Adrenal gland (tissue), 9 donors: ENCODE measurements at regions not wholly inside any gene's neighbourhood (a gene's known extent, or its start where the extent isn't known, plus 50 kb on each side); places are given as distances from the start of the nearest gene placed in this dataset.

Experiments used
- DNase-seq, 7 donors: peaks; one replicate each; pipeline ENCODE4 v3.0.0-alpha.2; 2019 to 2020
- H3K27ac ChIP-seq, 5 donors: fragments of 200-600 bp; sonication (generic) in 4 of 5; 1 replicate in 3 of 5; 2 replicates in 2 of 5; pipeline versions ENCODE4 v1.5.1 to v1.8.0; 2016 to 2020; ENCODE audit warnings: mild to moderate bottlenecking in 1 of 5
- H3K27me3 ChIP-seq: fragments of 200-600 bp; 2 replicates; pipeline ENCODE4 v1.8.0; 2021
- H3K36me3 ChIP-seq, 2 donors: fragments of 200-600 bp; replicated peaks in 1 of 2; 1 replicate in 1 of 2; 2 replicates in 1 of 2; pipeline versions ENCODE4 v1.5.1 to v1.8.0; 2018 to 2022
- H3K4me1 ChIP-seq, 2 donors: fragments of 200-600 bp; replicated peaks in 1 of 2; 1 replicate in 1 of 2; 2 replicates in 1 of 2; pipeline versions ENCODE4 v1.5.1 to v1.8.0; 2018 to 2021
- H3K4me3 ChIP-seq, 4 donors: fragments of 200-600 bp; sonication (generic) in 3 of 4; one replicate each; pipeline ENCODE4 v1.5.1; 2016 to 2018
- H3K9me3 ChIP-seq, 3 donors: fragments of 200-600 bp; sonication (generic) in 1 of 3; replicated peaks in 1 of 3; 1 replicate in 2 of 3; 2 replicates in 1 of 3; pipeline versions ENCODE4 v1.5.1 to v1.8.0; 2016 to 2021
- CTCF ChIP-seq, 6 experiments: fragments of 450-650 bp in 4 of 6; fragments of 200-600 bp in 2 of 6; sonication (generic) in 1 of 6; IDR thresholded peaks; 1 replicate in 5 of 6; 2 replicates in 1 of 6; pipeline versions ENCODE4 v1.5.1 to v1.8.0; 2016 to 2021; ENCODE audit warnings: antibody characterized with exemption in 6 of 6, mild to moderate bottlenecking in 2 of 6, moderate library complexity in 1 of 6
- POLR2A ChIP-seq, 2 donors: fragments of 450-650 bp; IDR thresholded peaks; one replicate each; pipeline ENCODE4 v1.6.1; 2017; ENCODE audit warnings: antibody characterized with exemption in 2 of 2, mild to moderate bottlenecking in 2 of 2, moderate library complexity in 1 of 2
- whole genome bisulfite sequencing, 4 donors: extraction: QIAGEN DNeasy Blood & Tissue Kit in 2 of 4; methylation state at CpG; one replicate each; pipeline versions ENCODE4 v1.1.5 to v1.1.7; 2013 to 2017; 5-methylcytosine and 5-hydroxymethylcytosine counted together
- intact Hi-C, 2 donors: fragments of 100-400 bp; cut with DNase I; formaldehyde crosslinking; loops; one replicate each; pipeline versions ENCODE4 v1.14.1 to v1.15.0; 2022 to 2023
- donor health status: healthy with polysubstance abuse.
- donor health status: Bipolar disorder and iron deficiency.
- donor health status: DM: yes; HTN: yes; CAD: no.
- donor health status: DM: no; HTN: no; CAD: no.
- donor health status: DM: no; HTN: no; CAD: no.

- WGBS, 4 donors, result 73 to 89% (median 78%) methylated on average over 2 to 3 of the region's 3 CpGs
- Histone ChIP-seq H3K27me3 (no peaks in the 10 kb centered on the region), H3K27ac (no peak overlapping the region), H3K9me3 (no peaks in the 10 kb centered on the region), H3K4me1 (no peaks in the 10 kb centered on the region), H3K36me3 (no peaks in the 10 kb centered on the region), H3K4me3 (no peak overlapping the region)
- intact Hi-C loops, result no loop called here
- TF ChIP-seq POLR2A (IDR thresholded peaks at IDR 0.05) (no peak), CTCF (IDR thresholded peaks at IDR 0.05) (no peak)
- no peak for DNase-seq
These were observed 90.9 kb upstream of the OLIG2 start for GRCh38 chr21:32934829-32935228.

- peak; percentile 24 to 63 (median 42) for DNase-seq
- no peaks in the 10 kb centered on the region for H3K27me3 ChIP-seq
These were observed 85.4 kb upstream of the OLIG2 start for GRCh38 chr21:32940079-32941014.

GRCh38 chr21:32941263-32941662, 84.5 kb upstream of the OLIG2 start:
- 69 to 79% (median 78%) methylated on average over 2 of the region's 2 CpGs for WGBS, 4 donors
- H3K27me3 ChIP-seq, result no peaks in the 10 kb centered on the region

More at GRCh38 chr21:32940079-32941014, 85.4 kb upstream of the OLIG2 start:
- no peak for TF ChIP-seq POLR2A (IDR thresholded peaks at IDR 0.05)
- TF ChIP-seq CTCF (IDR thresholded peaks at IDR 0.05), result peak; percentile 49 to 85 (median 65)
- H3K9me3 ChIP-seq, result no peaks in the 10 kb centered on the region
- intact Hi-C loops, result loop anchor here in 1 of 2 donors (5.0 kb wide), 1 partner anchor 257 kb away; no protein-coding TSS in a partner anchor
- no peak overlapping the region for H3K27ac ChIP-seq
- H3K36me3 ChIP-seq, result no peaks in the 10 kb centered on the region
- H3K4me3 ChIP-seq, result no peak overlapping the region
- WGBS, 4 donors, result 45 to 48% (median 46%) methylated on average over 23 of the region's 23 CpGs
- no peaks in the 10 kb centered on the region for H3K4me1 ChIP-seq

More at GRCh38 chr21:32941263-32941662, 84.5 kb upstream of the OLIG2 start:
- no peak for TF ChIP-seq CTCF (IDR thresholded peaks at IDR 0.05)
- no peak for TF ChIP-seq POLR2A (IDR thresholded peaks at IDR 0.05)
- intact Hi-C loops, result loop anchor here in 1 of 2 donors (5.0 kb wide), 1 partner anchor 256 kb away; no protein-coding TSS in a partner anchor
- H3K9me3 ChIP-seq, result no peaks in the 10 kb centered on the region
- H3K4me3 ChIP-seq, result no peak overlapping the region
- H3K27ac ChIP-seq, result no peak overlapping the region
- no peak for DNase-seq
- no peaks in the 10 kb centered on the region for H3K36me3 ChIP-seq
- no peaks in the 10 kb centered on the region for H3K4me1 ChIP-seq
